Tibial nerve (tissue), 4 donors: ENCODE measurements at regions not wholly inside any gene's neighbourhood (a gene's known extent, or its start where the extent isn't known, plus 50 kb on each side); places are given as distances from the start of the nearest gene placed in this dataset.

Source experiments
- EP300 ChIP-seq, 2 donors: sonication (generic); formaldehyde crosslinking; IDR thresholded peaks; one replicate each; pipeline ENCODE4 v1.6.1; 2017; ENCODE audit warnings: antibody characterized with exemption in 2 of 2, mild to moderate bottlenecking in 1 of 2
- POLR2A ChIP-seq, 2 donors: fragments of 450-650 bp; IDR thresholded peaks; one replicate each; pipeline ENCODE4 v1.6.1; 2017; ENCODE audit warnings: antibody characterized with exemption in 2 of 2, mild to moderate bottlenecking in 2 of 2, moderate library complexity in 2 of 2
- TF ChIP-seq, protein P1 (sequence below), 5 experiments: fragments of 200-600 bp in 3 of 5; fragments of 450-650 bp in 2 of 5; sonication (generic) in 3 of 5; IDR thresholded peaks; one replicate each; pipeline ENCODE4 v1.5.1; 2016 to 2019; ENCODE audit warnings: antibody characterized with exemption in 5 of 5, mild to moderate bottlenecking in 3 of 5, moderate library complexity in 2 of 5

GRCh38 chr2:51219468-51219867 is 187.5 kb upstream of the NRXN1 start:
- TF ChIP-seq, protein P1, sequence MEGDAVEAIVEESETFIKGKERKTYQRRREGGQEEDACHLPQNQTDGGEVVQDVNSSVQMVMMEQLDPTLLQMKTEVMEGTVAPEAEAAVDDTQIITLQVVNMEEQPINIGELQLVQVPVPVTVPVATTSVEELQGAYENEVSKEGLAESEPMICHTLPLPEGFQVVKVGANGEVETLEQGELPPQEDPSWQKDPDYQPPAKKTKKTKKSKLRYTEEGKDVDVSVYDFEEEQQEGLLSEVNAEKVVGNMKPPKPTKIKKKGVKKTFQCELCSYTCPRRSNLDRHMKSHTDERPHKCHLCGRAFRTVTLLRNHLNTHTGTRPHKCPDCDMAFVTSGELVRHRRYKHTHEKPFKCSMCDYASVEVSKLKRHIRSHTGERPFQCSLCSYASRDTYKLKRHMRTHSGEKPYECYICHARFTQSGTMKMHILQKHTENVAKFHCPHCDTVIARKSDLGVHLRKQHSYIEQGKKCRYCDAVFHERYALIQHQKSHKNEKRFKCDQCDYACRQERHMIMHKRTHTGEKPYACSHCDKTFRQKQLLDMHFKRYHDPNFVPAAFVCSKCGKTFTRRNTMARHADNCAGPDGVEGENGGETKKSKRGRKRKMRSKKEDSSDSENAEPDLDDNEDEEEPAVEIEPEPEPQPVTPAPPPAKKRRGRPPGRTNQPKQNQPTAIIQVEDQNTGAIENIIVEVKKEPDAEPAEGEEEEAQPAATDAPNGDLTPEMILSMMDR (IDR thresholded peaks at IDR 0.05) = no peak
- TF ChIP-seq POLR2A (IDR thresholded peaks at IDR 0.05) = no peak
- TF ChIP-seq EP300 (IDR thresholded peaks at IDR 0.05) = no peak
